H1 (cell line): ENCODE measurements at regions not wholly inside any gene's neighbourhood (a gene's known extent, or its start where the extent isn't known, plus 50 kb on each side); places are given as distances from the start of the nearest gene placed in this dataset.

ENCODE experiments used
- ATF3 ChIP-seq: IDR thresholded peaks from 2 replicates; pipeline ENCODE4 v1.6.1; 2011; ENCODE audit warnings: low read depth, mild to moderate bottlenecking, low read length; ENCODE audit not compliant: insufficient read depth
- CTCF ChIP-seq, 3 experiments: IDR thresholded peaks; 1 replicate in 2 of 3; 2 replicates in 1 of 3; pipeline versions ENCODE4 v1.5.1 to v1.6.1; 2011; ENCODE audit warnings: low read length in 3 of 3, mild to moderate bottlenecking in 3 of 3, inconsistent platforms in 2 of 3, low read depth in 1 of 3, moderate library complexity in 1 of 3; ENCODE audit not compliant: insufficient read depth in 1 of 3; ENCODE audit errors: control extremely low read depth in 1 of 3
- E2F6 ChIP-seq: IDR thresholded peaks from 2 replicates; pipeline ENCODE4 v1.6.1; 2012; ENCODE audit warnings: inconsistent platforms
- EP300 ChIP-seq, 2 experiments: IDR thresholded peaks; 1 replicate in 1 of 2; 2 replicates in 1 of 2; pipeline ENCODE4 v1.6.1; 2011 to 2012; ENCODE audit warnings: low read depth in 2 of 2, low read length in 2 of 2, mild to moderate bottlenecking in 2 of 2, borderline replicate concordance in 1 of 2, inconsistent platforms in 1 of 2, moderate library complexity in 1 of 2
- GABPA ChIP-seq: IDR thresholded peaks from 2 replicates; pipeline ENCODE4 v1.6.1; 2011; ENCODE audit warnings: mild to moderate bottlenecking, low read length, moderate library complexity, borderline replicate concordance; ENCODE audit not compliant: insufficient read depth
- GTF2F1 ChIP-seq: IDR thresholded peaks from 2 replicates; pipeline ENCODE4 v1.6.1; 2012; ENCODE audit warnings: low read depth, low read length, improper control_type of control experiment, borderline replicate concordance
- MAX ChIP-seq: IDR thresholded peaks from 2 replicates; pipeline ENCODE4 v1.6.1; 2012; ENCODE audit warnings: inconsistent platforms
- POLR2A ChIP-seq, 2 experiments: IDR thresholded peaks; 1 replicate in 1 of 2; 2 replicates in 1 of 2; pipeline ENCODE4 v1.6.1; 2011; ENCODE audit warnings: low read depth in 2 of 2, low read length in 2 of 2, mild to moderate bottlenecking in 2 of 2; ENCODE audit errors: control extremely low read depth in 1 of 2
- POLR2AphosphoS5 ChIP-seq: IDR thresholded peaks from 2 replicates; pipeline ENCODE4 v1.6.1; 2011; ENCODE audit warnings: low read depth, low read length
- SP1 ChIP-seq: IDR thresholded peaks from 2 replicates; pipeline ENCODE4 v1.6.1; 2011; ENCODE audit warnings: low read depth, low read length
- TAF1 ChIP-seq: IDR thresholded peaks from 2 replicates; pipeline ENCODE4 v1.6.1; 2011; ENCODE audit warnings: mild to moderate bottlenecking, low read depth, low read length
- TF ChIP-seq, protein P1 (sequence below): IDR thresholded peaks from 2 replicates; pipeline ENCODE4 v1.6.1; 2012; ENCODE audit warnings: low read length, inconsistent platforms

GRCh38 chr6:86355271-86355670 is 582.1 kb upstream of the HTR1E start:
- TF ChIP-seq EP300 (IDR thresholded peaks at IDR 0.05; ENCODE audit: borderline replicate concordance in 1 of 2, low read depth in 2 of 2, low read length in 2 of 2) (no peak), CTCF (IDR thresholded peaks at IDR 0.05; ENCODE audit: control extremely low read depth in 1 of 3, insufficient read depth in 1 of 3, low read depth in 1 of 3, low read length in 3 of 3) (no peak), POLR2AphosphoS5 (no peak), TAF1 (no peak), POLR2A (IDR thresholded peaks at IDR 0.05; ENCODE audit: control extremely low read depth in 1 of 2, low read depth in 2 of 2, low read length in 2 of 2) (no peak), E2F6 (no peak), MAX (no peak), SP1 (no peak), ATF3 (no peak), GTF2F1 (no peak), GABPA (no peak)
- TF ChIP-seq, protein P1, sequence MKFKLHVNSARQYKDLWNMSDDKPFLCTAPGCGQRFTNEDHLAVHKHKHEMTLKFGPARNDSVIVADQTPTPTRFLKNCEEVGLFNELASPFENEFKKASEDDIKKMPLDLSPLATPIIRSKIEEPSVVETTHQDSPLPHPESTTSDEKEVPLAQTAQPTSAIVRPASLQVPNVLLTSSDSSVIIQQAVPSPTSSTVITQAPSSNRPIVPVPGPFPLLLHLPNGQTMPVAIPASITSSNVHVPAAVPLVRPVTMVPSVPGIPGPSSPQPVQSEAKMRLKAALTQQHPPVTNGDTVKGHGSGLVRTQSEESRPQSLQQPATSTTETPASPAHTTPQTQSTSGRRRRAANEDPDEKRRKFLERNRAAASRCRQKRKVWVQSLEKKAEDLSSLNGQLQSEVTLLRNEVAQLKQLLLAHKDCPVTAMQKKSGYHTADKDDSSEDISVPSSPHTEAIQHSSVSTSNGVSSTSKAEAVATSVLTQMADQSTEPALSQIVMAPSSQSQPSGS, result no peak
